AG08396 (cell line): ENCODE measurements at regions not wholly inside any gene's neighbourhood (a gene's known extent, or its start where the extent isn't known, plus 50 kb on each side); places are given as distances from the start of the nearest gene placed in this dataset.

ENCODE experiments used
- DNase-seq: peaks from one replicate; pipeline ENCODE4 v3.0.0; 2012; ENCODE audit warnings: low spot score, mixed read lengths

DNA sequence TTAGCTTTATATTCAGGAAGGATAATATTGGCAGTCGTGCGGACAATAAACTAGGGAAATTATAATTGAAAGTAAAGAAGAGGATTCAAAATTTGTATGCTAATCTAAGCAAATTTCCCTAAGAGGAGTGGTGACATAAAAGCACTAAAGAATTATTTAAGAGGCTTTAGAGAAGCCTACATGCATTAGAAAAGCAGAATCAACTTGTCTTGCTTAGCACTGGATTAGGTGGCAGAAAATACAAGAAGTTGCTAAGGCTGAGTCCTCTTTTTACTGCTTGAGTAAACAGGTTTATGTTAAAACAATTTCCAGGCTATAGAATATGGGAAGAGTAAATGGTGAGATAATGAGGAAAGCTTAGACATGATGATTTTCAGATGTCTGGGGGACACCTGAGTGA, 991.5 kb downstream of the PCDH18 start:
- no peak for DNase-seq

GRCh38 chr4:136528131-136528530, 1004.2 kb downstream of the PCDH18 start:
- DNase-seq: no peak

- DNase-seq: no peak
Observed at GRCh38 chr4:136526517-136526916, 1005.8 kb downstream of the PCDH18 start.

GRCh38 chr4:136524039-136524438, 1008.3 kb downstream of the PCDH18 start:
- DNase-seq: no peak

GRCh38 chr4:136516371-136516770, 1015.9 kb downstream of the PCDH18 start:
- no peak for DNase-seq

- no peak for DNase-seq
Observed at GRCh38 chr4:136505020-136505419, 1027.3 kb downstream of the PCDH18 start.

DNA sequence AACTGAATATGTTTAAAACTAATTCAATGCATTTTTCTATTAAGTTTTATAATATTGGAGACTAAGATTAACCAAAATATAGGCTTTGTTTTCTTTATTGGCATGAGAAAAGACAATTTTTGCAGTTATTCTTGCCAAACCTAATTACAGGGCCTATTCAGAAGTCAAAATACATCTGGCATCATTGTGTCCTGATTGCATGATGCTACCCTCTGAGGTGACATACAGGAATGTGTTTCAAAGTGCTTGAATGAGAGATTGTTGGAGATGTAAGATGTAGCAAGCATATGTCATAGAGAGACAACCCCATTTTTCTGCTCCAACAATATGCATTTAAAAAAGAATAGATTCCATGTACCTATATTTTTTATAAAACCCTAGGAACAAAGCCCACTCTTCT, 1036.4 kb downstream of the PCDH18 start:
- DNase-seq: no peak

DNA sequence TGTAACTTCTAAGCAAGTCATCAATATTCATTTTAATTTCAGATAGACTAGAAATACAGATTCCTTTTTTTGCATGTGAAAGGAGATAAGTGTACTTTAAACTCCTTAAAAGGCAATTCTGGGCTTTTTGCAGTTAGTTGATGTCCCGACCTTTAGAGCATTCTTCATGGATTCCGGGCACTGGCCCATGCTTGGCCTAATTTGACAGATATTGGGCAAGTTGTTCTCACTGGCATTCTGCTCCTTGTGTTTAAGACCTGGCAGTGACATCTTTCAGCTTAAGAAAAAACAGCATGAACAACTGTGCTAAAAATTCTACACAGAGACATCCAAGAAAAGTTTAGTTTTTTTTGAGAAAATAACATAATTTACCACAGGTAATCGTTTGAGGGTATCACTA, 1037.2 kb downstream of the PCDH18 start:
- no peak for DNase-seq

DNA sequence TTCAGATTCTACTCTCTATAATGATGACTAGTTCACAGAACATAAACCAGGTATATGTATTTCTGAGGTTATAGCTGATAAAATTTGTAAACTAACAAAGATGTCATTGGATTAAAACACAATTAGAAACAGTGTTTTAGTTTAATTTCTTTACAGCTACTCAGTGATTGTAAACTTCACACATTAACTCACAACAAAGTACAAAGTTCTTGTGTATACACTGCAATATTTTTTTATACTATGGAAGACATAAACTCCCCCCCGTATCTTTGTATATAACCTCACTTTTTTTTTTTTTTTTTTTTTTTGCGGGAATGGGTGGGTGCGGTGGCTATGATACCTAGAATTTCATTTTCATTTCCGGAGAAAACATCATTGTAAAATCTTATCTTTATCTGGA, 1043.2 kb downstream of the PCDH18 start:
- no peak for DNase-seq

GRCh38 chr4:136484996-136485395, 1047.3 kb downstream of the PCDH18 start:
- DNase-seq: no peak

DNA sequence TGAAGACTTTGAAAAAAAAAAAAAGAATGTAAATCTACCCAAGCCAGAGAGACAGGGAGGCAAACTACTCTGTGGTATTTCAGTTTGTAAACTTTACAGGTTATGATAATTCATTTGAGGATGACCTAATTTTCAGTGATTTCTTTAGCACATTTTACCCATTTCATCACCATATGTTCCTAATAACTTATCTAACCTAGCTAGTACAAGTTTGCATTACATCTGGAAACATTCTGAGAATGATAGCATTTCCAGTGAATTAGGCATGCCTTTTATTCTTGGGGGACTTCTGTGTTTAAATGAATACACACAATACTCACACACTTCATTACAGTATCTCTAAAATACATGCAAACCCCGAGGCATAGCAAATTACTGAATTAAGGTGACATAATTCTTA, 1055.5 kb downstream of the PCDH18 start:
- no peak for DNase-seq

GRCh38 chr4:136471051-136471450, 1061.2 kb downstream of the PCDH18 start:
- no peak for DNase-seq

DNA sequence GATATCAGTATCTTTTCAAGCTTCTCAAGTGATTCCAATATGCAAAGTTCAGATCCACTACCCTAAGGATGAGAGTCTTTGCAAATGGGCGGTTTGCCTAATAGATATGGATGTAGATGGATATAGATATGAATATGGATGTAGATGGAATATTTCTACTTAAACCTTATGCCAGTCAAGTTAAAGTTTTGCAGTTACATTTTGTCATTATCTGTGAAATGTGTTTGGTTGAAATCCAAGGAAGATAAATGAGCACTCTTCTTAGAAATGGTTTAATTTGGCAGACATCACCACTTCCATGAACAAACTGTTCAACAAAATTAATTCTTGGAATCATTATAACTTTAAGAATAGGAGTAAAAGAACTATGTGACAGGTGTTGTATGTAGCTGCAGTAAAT, 1066.6 kb downstream of the PCDH18 start:
- no peak for DNase-seq

DNA sequence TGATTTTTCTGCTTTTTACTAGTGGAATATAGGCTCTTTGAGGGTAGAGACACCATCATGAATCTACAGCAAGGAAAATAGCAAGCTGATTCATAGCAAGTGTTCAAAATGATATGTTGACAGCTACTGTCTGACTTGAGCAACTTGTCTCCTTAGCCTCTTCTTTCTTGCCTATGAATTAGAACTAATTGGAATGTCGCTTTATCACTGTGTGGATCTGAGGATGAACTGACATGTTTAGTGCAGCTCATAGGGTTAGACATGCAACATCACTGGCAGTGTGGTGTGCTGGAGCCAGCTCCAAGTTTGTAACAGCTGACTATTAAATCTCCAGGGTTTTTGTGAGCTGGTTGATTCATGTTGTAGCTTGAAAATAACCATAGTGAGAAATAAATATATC, 1068.4 kb downstream of the PCDH18 start:
- no peak for DNase-seq

GRCh38 chr4:136461533-136461932, 1070.8 kb downstream of the PCDH18 start:
- no peak for DNase-seq

DNA sequence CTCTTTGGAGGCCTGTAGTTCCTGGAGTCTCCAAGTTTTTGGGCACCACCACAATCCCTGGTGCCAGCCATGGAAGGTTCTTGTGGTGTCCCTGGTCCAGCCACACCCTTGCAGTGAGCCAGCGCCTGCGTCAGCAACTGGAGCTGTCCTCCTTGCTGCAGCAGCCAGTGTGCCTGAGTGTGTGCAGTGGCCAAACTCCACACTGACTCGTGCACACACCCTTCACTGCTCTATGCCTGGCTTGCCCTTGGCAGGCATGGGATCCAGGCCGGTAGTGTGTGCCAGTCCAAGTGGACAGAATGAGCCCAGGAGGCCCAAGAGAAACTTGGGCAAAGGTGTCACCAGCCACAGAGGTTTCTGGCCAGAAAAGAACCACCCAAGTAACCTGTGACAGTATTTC, 1074.0 kb downstream of the PCDH18 start:
- no peak for DNase-seq

GRCh38 chr4:136457577-136457976, 1074.7 kb downstream of the PCDH18 start:
- DNase-seq: no peak

DNA sequence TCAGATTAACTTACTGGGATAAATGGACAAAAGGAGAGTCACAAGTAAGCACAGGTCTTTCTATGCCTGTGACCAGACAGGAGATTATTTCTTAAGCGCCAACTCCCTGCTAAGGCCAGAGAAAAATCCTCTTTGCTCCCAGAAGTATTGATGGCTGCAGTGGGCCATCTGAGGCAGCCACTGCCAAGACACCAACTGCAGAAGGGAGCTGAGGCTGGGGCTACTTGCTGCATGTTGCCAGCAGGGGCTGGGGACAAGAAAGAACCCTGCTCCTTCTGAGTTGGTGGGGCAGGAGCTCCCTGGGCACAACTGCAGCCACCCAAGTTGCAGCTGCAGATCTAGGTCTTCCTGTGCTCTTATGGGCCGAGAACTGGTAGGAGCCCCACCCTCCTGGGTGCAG, 1075.3 kb downstream of the PCDH18 start:
- no peak for DNase-seq

- no peak for DNase-seq
Observed at GRCh38 chr4:136443006-136443405, 1089.3 kb downstream of the PCDH18 start.

GRCh38 chr4:136442447-136442846, 1089.8 kb downstream of the PCDH18 start:
- no peak for DNase-seq

DNA sequence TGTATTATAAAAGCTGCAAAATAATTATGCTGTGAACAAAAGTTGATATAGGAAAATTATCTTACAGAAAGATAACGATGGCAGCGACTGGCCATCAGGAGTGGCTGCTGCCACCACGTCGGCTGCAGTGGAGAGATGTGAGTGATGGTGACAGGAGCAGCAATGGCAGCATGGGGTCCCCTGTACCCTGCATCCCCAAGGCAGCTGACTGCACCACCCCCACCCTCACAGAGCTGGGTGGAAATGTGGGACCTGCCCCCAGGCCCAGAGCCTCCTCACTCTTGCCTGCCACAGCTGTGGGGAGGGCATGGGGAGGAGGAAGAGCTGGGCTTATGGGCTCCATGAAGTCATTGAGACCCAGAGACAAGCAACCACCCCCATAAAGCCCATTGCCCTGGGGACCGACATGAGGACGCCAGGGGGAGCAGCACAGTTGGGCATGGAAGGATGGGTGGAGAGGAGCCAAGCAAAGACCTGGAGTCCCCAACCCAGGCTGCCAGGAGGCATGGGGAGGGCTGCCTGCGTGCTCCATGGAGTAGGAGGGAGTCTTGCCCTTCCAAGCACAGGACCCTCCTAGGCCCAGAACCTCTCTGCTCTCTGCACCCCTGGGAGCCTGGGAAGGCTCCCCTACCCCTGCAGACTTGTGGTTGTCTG, 1090.5 kb downstream of the PCDH18 start:
- no peak for DNase-seq

DNA sequence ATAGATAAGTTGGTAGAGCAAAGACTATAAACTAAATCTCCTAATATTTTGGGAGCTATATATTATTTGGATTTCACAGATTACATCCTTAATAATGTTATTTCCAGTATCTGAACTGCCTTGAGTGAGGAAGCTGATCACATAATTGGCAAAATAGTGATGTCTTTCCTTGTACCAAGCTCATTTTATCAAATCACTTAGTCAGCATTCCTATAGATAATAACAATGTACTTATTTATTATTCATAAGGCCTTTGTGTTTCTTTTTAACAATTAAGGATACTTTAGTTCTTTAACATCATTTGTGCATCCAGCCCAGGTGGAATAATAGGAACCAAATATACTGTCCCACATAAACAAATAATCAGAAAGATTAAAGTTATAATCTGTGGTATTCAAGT, 1093.6 kb downstream of the PCDH18 start:
- no peak for DNase-seq

DNA sequence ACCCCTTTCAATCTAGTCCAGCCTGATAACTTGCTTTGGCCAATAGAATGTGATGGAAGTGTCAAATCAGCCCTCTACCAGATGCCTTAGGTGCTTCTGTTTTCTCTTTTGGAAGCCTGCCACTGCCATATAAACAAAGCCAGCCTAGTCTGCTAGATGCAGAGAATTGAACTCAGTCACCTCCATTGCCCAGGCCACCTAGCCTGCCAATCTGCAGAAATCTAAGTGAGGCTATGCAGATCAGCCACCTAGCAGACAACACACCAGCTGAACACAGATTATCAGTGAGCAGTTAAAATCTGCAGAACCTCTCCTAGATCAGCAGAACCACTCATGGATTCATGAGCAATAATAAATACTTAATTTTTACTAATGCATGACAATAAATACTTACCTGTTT, 1108.2 kb downstream of the PCDH18 start:
- no peak for DNase-seq

GRCh38 chr4:136414981-136415380, 1117.3 kb downstream of the PCDH18 start:
- no peak for DNase-seq

GRCh38 chr4:136412708-136413107, 1119.6 kb downstream of the PCDH18 start:
- no peak for DNase-seq
